ENCODE measurements at regions not wholly inside any gene's neighbourhood (a gene's known extent, or its start where the extent isn't known, plus 50 kb on each side); places are given as distances from the start of the nearest gene placed in this dataset.

DNA sequence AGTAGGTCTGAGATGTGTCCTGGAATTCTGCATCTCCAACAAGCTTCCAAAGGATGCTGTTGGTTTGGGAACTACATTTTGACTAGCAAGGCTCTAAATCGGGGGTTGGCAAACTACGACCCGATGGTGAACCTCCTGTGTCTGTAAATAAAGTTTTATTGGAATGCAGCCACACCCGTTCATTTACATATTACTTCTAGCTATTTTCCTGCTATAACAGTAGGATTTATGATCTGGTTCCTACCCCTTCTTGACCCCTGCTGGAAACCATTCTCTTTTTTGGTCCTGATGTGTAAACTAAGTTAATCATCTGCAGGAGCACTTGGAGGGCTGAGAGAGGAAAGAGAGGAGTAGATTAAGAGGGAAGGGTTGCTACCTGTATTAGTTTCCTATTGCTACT lies 454.5 kb downstream of the RASEF start:
- Mint-ChIP-seq H3K27me3 (no peaks in the 10 kb centered on the region), H3K4me1 (no peaks in the 10 kb centered on the region), H3K4me3 (no peak overlapping the region), H3K36me3 (no peaks in the 10 kb centered on the region), H3K27ac (no peak overlapping the region), H3K9me3 (no peaks in the 10 kb centered on the region)
- ATAC-seq (replicated peaks) (no peak), DNase-seq (no peak)

DNA sequence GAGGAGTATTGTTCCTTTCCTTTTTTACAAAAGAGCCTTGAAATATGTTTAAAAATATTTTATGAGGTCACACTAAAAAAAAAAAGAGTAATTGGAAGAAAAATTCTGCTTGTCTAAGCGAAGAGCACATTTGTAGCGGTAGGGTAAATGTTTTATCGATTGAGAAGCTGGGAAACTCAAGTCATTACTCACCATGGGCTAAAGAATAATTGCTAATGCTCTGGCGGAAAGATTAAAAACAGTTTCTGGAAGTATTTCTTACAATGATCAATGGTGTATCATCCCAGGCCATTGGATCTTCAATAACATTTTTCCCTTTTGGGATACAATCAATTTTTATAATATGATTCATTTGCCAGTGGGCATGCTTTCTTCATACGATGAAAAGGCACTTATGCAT lies 450.0 kb downstream of the RASEF start:
- ATAC-seq (replicated peaks) (no peak), DNase-seq (no peak)
- Mint-ChIP-seq H3K9me3 (no peaks in the 10 kb centered on the region), H3K27me3 (peaks cover 0 to 4% of the 10 kb centered on the region in 2 donors), H3K4me3 (no peak overlapping the region), H3K4me1 (no peaks in the 10 kb centered on the region), H3K27ac (no peak overlapping the region), H3K36me3 (no peaks in the 10 kb centered on the region)

DNA sequence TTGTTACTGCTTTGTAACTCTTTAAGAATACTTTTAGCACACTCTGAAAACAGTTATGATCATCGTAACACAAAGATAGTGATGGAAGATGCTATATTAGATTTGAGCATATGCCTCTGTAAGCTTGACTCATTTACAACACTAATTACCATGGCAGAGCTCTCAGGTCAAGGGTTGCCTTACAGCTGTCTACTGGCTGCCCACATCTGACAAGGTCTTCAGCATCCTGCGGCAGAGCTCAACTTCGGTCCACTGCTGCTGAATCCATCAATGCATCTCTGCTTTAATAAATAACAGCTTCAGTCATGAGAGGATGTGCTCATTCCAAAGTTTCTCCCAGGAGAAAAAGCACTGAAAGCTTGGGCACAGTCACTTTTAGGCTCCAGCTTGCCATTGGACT lies 449.4 kb downstream of the RASEF start:
- DNase-seq: no peak
- no peak overlapping the region for H3K27ac Mint-ChIP-seq
- no peak overlapping the region for H3K4me3 Mint-ChIP-seq
- no peak for ATAC-seq (replicated peaks)
- no peaks in the 10 kb centered on the region for H3K9me3 Mint-ChIP-seq
- H3K4me1 Mint-ChIP-seq: no peaks in the 10 kb centered on the region
- no peaks in the 10 kb centered on the region for H3K36me3 Mint-ChIP-seq
- H3K27me3 Mint-ChIP-seq: peaks cover 0 to 4% of the 10 kb centered on the region in 2 donors

DNA sequence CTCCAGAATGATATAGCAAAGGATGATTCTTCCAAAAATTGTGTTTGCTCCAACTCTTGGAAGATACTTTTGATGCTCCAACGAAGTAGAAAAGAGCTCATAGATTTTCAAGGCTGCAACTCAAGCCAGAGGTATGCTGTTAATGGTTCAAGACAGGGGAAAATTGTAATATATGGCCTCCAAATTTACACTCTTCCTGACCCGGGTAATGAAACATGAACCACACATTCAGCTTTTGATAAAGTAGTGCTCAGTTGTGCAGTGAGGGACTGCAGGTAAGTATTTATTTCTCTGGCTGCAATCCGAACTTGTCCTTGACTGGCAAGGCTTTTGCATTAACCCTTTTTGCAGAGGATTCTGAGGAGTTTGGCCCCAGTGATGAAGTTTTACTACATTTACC lies 446.4 kb downstream of the RASEF start:
- DNase-seq: no peak
- H3K27me3 Mint-ChIP-seq: peaks cover 0 to 4% of the 10 kb centered on the region in 2 donors

DNA sequence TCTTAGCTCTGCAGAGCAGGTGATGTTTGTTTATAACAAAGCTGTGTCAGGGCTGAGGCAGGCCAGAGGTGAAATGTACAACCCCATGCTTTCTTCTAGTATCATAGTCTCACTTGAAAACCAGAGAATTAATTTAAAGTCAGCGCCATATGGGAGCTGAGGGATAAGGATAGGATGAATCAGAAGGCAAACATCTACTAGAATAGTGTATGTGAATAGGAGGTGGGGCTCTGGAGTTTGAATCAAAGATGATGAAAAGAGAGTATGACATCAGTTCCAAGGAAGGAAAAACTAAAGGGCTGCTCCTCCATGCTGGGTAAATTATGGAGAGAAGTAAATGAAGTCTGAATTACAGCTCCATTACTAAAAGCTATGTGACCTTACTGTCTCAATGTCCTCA lies 441.5 kb downstream of the RASEF start:
- Mint-ChIP-seq H3K4me3 (no peak overlapping the region), H3K27ac (no peak overlapping the region), H3K36me3 (no peaks in the 10 kb centered on the region), H3K4me1 (no peaks in the 10 kb centered on the region), H3K9me3 (no peaks in the 10 kb centered on the region), H3K27me3 (peaks cover 0 to 4% of the 10 kb centered on the region in 2 donors)
- DNase-seq (no peak), ATAC-seq (replicated peaks) (no peak)

More for the DNA sequence above, 446.4 kb downstream of the RASEF start:
- H3K36me3 Mint-ChIP-seq: no peaks in the 10 kb centered on the region
- H3K9me3 Mint-ChIP-seq: no peaks in the 10 kb centered on the region
- no peaks in the 10 kb centered on the region for H3K4me1 Mint-ChIP-seq
- H3K27ac Mint-ChIP-seq: no peak overlapping the region
- H3K4me3 Mint-ChIP-seq: no peak overlapping the region
- no peak for ATAC-seq (replicated peaks)

DNA sequence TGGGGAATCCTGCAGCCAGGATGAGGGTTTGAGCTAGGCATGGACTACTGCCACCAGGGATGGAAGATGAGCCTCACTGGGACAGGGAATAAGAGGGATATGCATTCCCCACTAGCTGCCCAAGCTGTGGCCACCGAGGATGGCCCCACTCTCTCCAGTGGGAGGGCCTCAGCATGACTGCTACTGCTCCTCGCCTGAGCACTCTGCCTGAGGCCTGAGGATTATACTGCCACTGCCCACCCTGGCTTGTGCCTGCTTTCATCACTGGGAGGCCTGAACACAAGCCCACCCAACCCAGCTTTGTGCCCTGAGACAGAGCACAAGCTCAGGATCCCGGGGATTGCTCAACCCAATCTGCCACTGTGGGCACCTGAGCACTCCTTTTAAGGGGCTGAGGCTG lies 425.6 kb downstream of the RASEF start:
- no peak for ATAC-seq (replicated peaks)
- DNase-seq: no peak
- no peaks in the 10 kb centered on the region for H3K27me3 Mint-ChIP-seq
- no peak overlapping the region for H3K4me3 Mint-ChIP-seq
- no peak overlapping the region for H3K27ac Mint-ChIP-seq
- peaks cover 14 to 28% of the 10 kb centered on the region in 2 donors for H3K9me3 Mint-ChIP-seq
- peaks cover 0 to 4% of the 10 kb centered on the region in 2 donors for H3K36me3 Mint-ChIP-seq
- no peaks in the 10 kb centered on the region for H3K4me1 Mint-ChIP-seq

DNA sequence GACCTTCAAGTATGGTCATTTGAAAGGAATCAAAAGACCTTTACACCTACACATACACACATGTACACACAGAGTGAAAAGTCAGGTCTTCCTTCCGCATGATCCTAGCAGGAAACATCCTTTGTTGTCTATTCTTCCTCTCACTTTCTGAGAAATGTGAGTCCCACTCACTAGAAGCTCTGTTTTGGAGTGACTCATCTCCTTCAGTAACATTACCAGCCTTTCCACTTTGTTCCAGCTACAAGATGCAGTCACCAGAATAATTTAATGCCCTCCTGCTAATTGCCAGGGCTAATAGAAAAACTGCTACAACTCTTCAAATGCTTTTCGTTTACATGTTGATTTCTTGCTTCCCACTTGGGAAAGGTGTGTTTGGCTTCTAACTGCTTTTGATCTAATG lies 417.3 kb downstream of the RASEF start:
- H3K36me3 Mint-ChIP-seq: no peaks in the 10 kb centered on the region
- H3K4me3 Mint-ChIP-seq: no peak overlapping the region
- no peak overlapping the region for H3K27ac Mint-ChIP-seq
- DNase-seq: no peak
- ATAC-seq (replicated peaks): no peak
- H3K9me3 Mint-ChIP-seq: peaks cover 6 to 7% of the 10 kb centered on the region in 2 donors
- H3K27me3 Mint-ChIP-seq: no peaks in the 10 kb centered on the region
- H3K4me1 Mint-ChIP-seq: no peaks in the 10 kb centered on the region

DNA sequence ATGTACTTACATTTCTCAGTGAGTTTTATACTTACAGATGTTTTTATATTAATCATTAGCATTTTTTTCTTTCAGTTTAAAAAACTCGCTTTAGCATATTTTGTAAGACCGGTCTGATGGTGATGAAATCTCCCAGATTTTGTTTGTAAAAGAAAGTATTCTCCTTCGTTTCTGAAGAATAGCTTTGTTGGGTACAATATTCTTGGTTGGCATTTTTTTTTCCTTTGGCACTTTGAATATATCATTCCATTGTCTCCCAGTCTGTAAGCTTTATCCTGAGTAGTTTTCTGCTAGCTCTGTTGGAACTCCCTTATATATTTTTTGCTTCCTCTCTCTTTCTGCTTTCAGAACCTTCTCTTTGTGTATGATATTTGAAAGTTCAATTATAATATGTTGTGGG lies 412.6 kb downstream of the RASEF start:
- no peak for DNase-seq
- no peak for ATAC-seq (replicated peaks)
- Mint-ChIP-seq H3K27ac (no peak overlapping the region), H3K4me1 (no peaks in the 10 kb centered on the region), H3K4me3 (no peak overlapping the region), H3K9me3 (peaks cover 12 to 14% of the 10 kb centered on the region in 2 donors), H3K36me3 (no peaks in the 10 kb centered on the region), H3K27me3 (no peaks in the 10 kb centered on the region)

DNA sequence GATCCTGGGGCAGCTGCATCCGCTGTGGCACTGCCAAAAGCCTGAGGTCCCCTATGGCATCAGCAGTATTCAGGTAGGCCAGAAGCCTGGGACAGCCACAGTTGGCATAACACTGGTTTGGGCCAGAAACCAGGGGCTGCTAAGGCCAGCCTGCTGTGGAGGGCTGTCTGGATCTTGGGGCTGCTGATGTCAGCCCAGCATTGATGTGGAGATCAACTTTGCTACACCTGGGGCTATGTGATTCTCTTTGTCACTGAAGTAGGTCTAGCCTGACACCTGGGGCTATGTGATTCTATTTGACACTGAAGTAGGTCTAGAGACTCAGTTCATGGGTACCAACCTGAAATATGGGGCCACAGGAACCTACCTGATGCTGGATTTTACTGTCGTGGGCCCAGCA lies 411.5 kb downstream of the RASEF start:
- Mint-ChIP-seq H3K36me3 (no peaks in the 10 kb centered on the region), H3K9me3 (peaks cover 12 to 14% of the 10 kb centered on the region in 2 donors), H3K27me3 (no peaks in the 10 kb centered on the region), H3K4me3 (no peak overlapping the region), H3K27ac (no peak overlapping the region), H3K4me1 (no peaks in the 10 kb centered on the region)
- DNase-seq: no peak
- ATAC-seq (replicated peaks): no peak

DNA sequence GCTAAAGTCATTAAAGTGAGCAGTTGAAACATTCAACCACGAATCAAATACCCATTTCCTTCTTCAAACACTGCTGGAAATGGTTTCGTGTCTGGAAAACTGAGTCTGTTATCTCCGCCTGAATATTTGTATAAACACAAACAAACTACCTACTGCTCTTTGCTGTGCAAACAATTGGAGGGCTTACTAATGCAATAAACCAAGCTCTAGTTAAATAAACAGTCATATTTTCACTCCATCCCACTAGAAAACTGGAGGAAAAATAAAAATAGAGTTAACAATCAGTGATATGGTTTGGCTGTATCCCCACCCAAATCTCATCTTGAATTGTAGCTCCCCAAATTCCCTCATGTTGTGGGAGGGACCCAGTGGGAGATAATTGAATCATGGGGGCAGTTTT lies 397.6 kb downstream of the RASEF start:
- DNase-seq: no peak
- no peak overlapping the region for H3K4me3 Mint-ChIP-seq
- no peaks in the 10 kb centered on the region for H3K9me3 Mint-ChIP-seq
- H3K27me3 Mint-ChIP-seq: no peaks in the 10 kb centered on the region
- no peak overlapping the region for H3K27ac Mint-ChIP-seq
- no peak for ATAC-seq (replicated peaks)
- H3K36me3 Mint-ChIP-seq: no peaks in the 10 kb centered on the region
- no peaks in the 10 kb centered on the region for H3K4me1 Mint-ChIP-seq

DNA sequence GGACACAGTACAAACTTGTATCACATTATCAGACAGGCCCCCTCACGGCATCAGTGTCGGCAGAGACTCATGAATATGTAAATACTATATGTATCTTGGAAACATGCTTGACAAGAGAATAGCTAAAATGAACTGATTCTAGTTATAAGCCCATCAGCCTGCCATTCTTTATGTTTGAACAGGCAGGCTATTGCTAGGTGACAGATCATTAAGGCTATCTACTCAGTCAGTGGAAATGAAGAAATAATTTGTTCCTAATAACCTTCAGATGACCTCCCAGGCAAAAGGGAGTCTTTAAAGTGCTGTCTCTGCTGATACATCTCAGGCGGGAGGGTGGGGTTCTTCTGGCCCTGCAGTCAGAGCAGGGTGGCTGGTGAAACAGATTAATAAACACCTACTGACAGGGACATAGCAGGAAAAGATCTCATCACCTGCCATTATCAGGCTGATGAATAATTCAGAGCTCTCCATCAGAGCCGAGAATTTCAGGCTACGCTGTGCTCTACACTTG lies 394.2 kb downstream of the RASEF start:
- no peak for DNase-seq
- no peak overlapping the region for H3K27ac Mint-ChIP-seq
- ATAC-seq (replicated peaks): no peak
- H3K4me1 Mint-ChIP-seq: no peaks in the 10 kb centered on the region
- no peaks in the 10 kb centered on the region for H3K9me3 Mint-ChIP-seq
- H3K27me3 Mint-ChIP-seq: no peaks in the 10 kb centered on the region
- H3K4me3 Mint-ChIP-seq: no peak overlapping the region
- no peaks in the 10 kb centered on the region for H3K36me3 Mint-ChIP-seq

DNA sequence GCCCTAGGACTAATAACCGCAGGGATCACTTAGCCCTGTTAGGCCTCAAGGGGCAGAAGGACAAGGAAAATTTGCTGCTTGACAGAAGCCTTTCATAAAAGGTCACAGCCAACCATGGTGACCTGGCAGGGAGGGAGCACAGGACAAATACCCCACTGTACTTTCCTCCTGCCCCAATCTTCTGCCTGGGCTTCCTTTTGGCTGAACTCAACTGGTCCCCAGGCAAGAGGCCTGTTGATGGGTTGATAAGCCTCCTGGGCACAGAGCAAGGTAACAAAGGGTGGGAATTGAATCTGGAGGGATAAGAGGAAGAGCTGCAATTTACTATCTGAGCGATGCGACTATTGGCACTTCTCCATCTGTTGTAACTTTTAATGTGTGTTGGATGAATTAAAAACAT lies 392.9 kb downstream of the RASEF start:
- DNase-seq (no peak), ATAC-seq (replicated peaks) (no peak)
- H3K36me3 Mint-ChIP-seq: no peaks in the 10 kb centered on the region
- H3K9me3 Mint-ChIP-seq: no peaks in the 10 kb centered on the region
- no peak overlapping the region for H3K27ac Mint-ChIP-seq
- H3K27me3 Mint-ChIP-seq: no peaks in the 10 kb centered on the region
- H3K4me3 Mint-ChIP-seq: no peak overlapping the region
- H3K4me1 Mint-ChIP-seq: no peaks in the 10 kb centered on the region

DNA sequence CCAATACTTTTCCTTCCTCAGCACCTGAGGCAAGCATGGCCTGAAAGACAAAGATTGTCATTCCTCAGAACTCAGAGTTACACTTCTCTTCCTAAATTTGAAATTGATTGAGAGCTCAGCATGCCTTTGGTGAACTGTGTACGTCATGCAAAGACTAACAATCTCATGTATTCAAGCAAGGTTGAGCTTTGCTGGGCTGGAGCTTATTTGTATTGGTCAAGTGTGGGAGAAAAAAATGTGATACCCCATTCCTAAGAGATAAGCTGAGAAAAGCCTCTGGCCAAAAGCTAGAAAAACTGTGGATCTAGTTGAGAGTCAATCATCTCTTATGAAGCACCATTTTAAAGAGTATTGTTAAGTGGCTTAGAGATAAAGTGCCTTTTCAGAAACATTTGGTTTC lies 392.2 kb downstream of the RASEF start:
- Mint-ChIP-seq H3K27me3 (no peaks in the 10 kb centered on the region), H3K36me3 (no peaks in the 10 kb centered on the region), H3K27ac (no peak overlapping the region), H3K4me3 (no peak overlapping the region), H3K4me1 (no peaks in the 10 kb centered on the region), H3K9me3 (no peaks in the 10 kb centered on the region)
- DNase-seq (no peak), ATAC-seq (replicated peaks) (no peak)

DNA sequence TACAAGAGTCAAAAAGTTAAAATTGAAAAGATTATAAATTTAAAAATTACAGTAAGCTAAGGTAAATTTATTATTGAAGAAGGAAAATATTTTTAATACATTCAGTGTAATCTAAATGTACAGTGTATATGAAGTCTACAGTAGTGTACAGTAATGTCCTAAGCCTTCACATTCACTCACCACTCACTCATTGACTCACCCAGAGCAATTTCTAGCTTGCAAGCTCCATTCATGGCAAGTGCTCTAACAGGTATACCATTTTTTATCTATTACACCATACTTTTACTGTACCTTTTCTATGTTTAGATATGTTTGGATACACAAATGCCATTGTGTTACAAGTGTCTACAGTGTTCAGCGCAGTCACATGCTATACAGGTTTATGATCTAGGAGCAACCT lies 389.7 kb downstream of the RASEF start:
- no peak overlapping the region for H3K4me3 Mint-ChIP-seq
- H3K27me3 Mint-ChIP-seq: no peaks in the 10 kb centered on the region
- ATAC-seq (replicated peaks) (no peak), DNase-seq (no peak)
- no peaks in the 10 kb centered on the region for H3K36me3 Mint-ChIP-seq
- no peaks in the 10 kb centered on the region for H3K4me1 Mint-ChIP-seq
- H3K27ac Mint-ChIP-seq: no peak overlapping the region
- no peaks in the 10 kb centered on the region for H3K9me3 Mint-ChIP-seq

DNA sequence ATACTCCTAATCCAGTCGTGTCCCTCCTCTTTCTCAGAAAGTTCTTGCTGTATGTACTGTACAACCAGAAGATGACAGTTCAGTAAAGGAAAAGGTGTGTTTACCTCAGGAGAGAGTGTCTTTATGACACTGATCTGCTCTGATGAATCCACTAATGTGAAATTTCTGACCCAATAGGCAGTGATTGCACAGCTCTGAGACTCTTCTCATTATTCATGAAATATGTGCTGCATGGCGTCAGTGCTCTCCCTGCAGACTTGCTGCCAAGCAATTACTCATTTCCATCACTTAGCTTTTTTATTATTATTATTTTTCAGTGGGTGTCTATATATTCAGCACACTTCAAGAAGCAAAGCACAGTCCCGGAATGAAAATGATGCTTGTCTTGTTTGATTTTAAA lies 389.0 kb downstream of the RASEF start:
- ATAC-seq (replicated peaks): no peak
- H3K36me3 Mint-ChIP-seq: no peaks in the 10 kb centered on the region

DNA sequence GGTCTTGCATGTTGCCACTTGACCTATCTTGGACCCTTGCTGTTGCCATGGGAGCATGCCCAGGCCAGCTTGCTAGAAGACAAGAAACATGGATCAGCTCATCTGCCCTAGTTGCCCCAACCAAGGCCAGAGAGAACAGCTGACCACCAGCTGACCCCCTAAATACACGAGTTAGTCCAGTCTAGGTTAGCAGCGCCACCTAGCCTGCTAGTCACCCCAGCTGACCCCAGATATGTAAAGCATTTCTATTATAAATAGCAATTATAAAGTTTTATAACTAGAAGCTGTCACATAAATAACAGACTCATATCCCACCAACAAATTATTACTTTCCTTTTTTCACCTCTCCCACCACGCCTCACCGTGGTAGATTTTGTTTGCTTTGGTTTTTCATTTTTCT lies 387.8 kb downstream of the RASEF start:
- no peak for ATAC-seq (replicated peaks)
- H3K27ac Mint-ChIP-seq: no peak overlapping the region
- H3K9me3 Mint-ChIP-seq: no peaks in the 10 kb centered on the region
- no peak overlapping the region for H3K4me3 Mint-ChIP-seq
- H3K4me1 Mint-ChIP-seq: no peaks in the 10 kb centered on the region
- H3K36me3 Mint-ChIP-seq: no peaks in the 10 kb centered on the region
- H3K27me3 Mint-ChIP-seq: no peaks in the 10 kb centered on the region
- no peak for DNase-seq

More for the DNA sequence above, 389.0 kb downstream of the RASEF start:
- no peak for DNase-seq
- Mint-ChIP-seq H3K27me3 (no peaks in the 10 kb centered on the region), H3K4me1 (no peaks in the 10 kb centered on the region), H3K9me3 (no peaks in the 10 kb centered on the region), H3K4me3 (no peak overlapping the region), H3K27ac (no peak overlapping the region)

Measured in stimulated activated naive B cell treated with anti-CD40 and anti-IgM and Interleukin-4, amounts not matched to agents 10 μg/mL and 1 μg/mL and 100 μg/mL, for 72 hours (primary cell).